Large intestine (tissue), 3 donors: ENCODE measurements at regions not wholly inside any gene's neighbourhood (a gene's known extent, or its start where the extent isn't known, plus 50 kb on each side); places are given as distances from the start of the nearest gene placed in this dataset.

ENCODE experiments used
- DNase-seq, 2 donors: peaks; one replicate each; pipeline versions ENCODE4 v3.0.0 to v3.0.0-alpha.2; 2013
- H3K27ac ChIP-seq: one replicate; pipeline ENCODE4 v1.5.1; 2013; ENCODE audit warnings: low read length
- H3K27me3 ChIP-seq: 2 replicates; pipeline ENCODE4 v1.6.1; 2013; ENCODE audit warnings: low read length; ENCODE audit not compliant: control insufficient read depth, insufficient read depth
- H3K36me3 ChIP-seq: 2 replicates; pipeline ENCODE4 v1.6.1; 2013; ENCODE audit warnings: low read length; ENCODE audit not compliant: control insufficient read depth, insufficient read depth
- H3K4me1 ChIP-seq: one replicate; pipeline ENCODE4 v1.6.1; 2013; ENCODE audit warnings: low read length; ENCODE audit not compliant: control insufficient read depth, insufficient read depth
- H3K4me3 ChIP-seq: one replicate; pipeline ENCODE4 v1.5.1; 2013; ENCODE audit warnings: low read length
- H3K9me3 ChIP-seq: one replicate; pipeline ENCODE4 v1.6.1; 2013; ENCODE audit warnings: mild to moderate bottlenecking, low read depth, low read length, moderate library complexity; ENCODE audit not compliant: control insufficient read depth
- WGBS: methylation state at CpG from one replicate; pipeline ENCODE4 v1.1.5; 2013; ENCODE audit warnings: low lambda C conversion rate; ENCODE audit not compliant: insufficient coverage; 5-methylcytosine and 5-hydroxymethylcytosine counted together

DNA sequence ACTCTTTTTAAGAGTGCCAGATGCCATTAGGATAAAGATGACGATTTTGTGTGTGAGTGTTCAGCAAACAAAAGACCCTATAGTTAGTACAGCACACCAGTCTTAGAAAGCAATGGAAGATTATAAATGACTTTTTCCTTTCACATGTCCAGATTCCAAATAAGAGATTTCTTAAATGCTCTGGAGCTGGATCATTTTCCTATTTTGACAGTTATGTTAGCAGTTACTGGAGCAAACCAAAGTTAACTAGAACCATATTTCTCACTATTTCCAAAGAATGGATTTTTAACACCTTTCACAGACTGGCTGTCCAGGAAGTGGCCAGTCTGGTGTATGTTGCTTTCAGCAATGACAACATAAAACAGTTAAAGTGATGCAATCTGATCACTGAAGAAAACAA is 905.8 kb upstream of the ADGRL2 start:
- 100% methylated on average over 1 of the region's 1 CpG for WGBS
- H3K4me1 ChIP-seq: no peaks in the 10 kb centered on the region
- DNase-seq: no peak
- no peak overlapping the region for H3K4me3 ChIP-seq
- H3K9me3 ChIP-seq: no peaks in the 10 kb centered on the region
- no peaks in the 10 kb centered on the region for H3K27me3 ChIP-seq
- H3K36me3 ChIP-seq: no peaks in the 10 kb centered on the region
- H3K27ac ChIP-seq: no peak overlapping the region

DNA sequence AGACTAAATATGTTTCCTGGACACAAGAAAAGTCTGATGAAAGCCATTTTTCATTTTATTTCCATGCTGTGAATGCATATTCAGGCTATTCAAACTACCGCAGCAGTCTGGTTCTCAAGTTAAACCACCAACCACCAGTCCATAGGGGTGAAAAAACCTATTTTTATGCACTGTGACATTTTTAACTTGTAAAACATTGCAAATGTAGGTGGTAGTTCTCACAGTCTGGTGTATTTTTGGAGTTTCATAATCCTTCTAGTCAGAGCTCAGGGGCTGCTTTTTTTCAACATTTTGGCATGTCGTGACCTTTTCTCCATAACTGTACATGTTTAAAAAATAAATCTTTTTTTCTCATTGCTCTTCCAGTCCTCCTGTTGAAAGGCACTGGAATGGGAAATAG is 907.6 kb upstream of the ADGRL2 start:
- H3K9me3 ChIP-seq: no peaks in the 10 kb centered on the region
- no peak for DNase-seq
- no peaks in the 10 kb centered on the region for H3K27me3 ChIP-seq
- H3K4me1 ChIP-seq: no peaks in the 10 kb centered on the region
- H3K27ac ChIP-seq: no peak overlapping the region
- 88% methylated on average over 1 of the region's 2 CpGs for WGBS
- H3K36me3 ChIP-seq: no peaks in the 10 kb centered on the region
- H3K4me3 ChIP-seq: no peak overlapping the region

DNA sequence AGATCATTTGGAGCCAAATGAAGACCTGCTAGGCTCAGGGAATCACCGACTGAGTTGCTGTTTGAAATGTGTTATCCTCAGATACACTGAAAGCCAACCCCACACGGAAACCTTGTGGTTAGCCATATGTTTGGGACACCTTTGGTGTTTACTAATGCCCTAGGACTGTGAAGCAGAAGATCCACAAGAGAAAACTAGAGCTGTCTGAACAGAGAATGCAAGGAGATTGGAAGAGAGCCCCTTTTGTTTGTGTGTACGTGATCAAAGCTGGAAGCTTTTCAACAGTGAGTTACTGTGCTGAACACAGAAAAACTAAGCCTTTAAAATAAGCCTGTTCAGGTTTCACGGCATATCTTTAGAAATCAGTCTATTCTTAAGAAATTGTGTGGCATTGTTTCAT is 908.2 kb upstream of the ADGRL2 start:
- H3K9me3 ChIP-seq: no peaks in the 10 kb centered on the region
- no peaks in the 10 kb centered on the region for H3K4me1 ChIP-seq
- H3K27ac ChIP-seq: no peak overlapping the region
- DNase-seq: no peak
- H3K27me3 ChIP-seq: no peaks in the 10 kb centered on the region
- H3K36me3 ChIP-seq: no peaks in the 10 kb centered on the region
- no peak overlapping the region for H3K4me3 ChIP-seq
- WGBS: 80% methylated on average over 1 of the region's 4 CpGs

DNA sequence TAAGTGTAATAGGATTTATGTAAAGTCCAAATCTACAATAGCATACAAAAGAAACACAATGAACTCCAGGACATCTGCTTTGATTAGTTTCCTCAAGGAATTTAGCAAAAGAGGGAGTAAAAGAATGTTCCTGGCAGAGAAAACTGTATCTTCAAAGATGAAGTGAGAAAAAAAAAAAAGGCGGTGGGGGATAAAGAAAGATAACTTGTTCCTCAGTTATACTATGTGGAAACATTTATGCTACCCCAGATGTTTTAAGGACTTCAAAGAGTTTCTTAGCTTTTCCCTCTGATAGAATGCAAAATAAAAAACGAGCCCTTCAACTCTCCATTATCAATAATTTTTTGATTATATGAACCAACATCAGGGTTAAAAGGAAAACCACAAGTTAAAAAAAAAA is 908.9 kb upstream of the ADGRL2 start:
- no CpG with 5 or more reads among the region's 2 CpGs for WGBS
- H3K4me3 ChIP-seq: no peak overlapping the region

DNA sequence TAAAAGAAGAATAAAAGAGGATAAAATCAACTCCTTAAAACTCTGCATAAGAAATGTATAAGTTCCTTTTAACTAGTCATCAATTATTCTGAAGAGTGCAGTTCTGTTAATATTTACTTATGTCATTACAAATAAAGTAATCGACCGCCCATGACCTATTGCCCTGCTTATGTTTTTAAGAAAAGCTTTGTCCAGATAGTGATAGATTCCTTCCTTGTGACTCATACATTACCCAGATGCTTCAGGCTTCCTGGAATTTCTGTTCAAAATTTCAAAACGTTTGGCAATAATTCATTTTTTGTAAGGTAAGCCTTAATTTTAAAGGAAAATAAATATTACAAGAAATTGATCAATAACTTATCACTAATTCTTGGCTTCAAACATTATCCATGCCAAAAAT is 918.2 kb upstream of the ADGRL2 start:
- H3K27ac ChIP-seq: no peak overlapping the region
- no peaks in the 10 kb centered on the region for H3K27me3 ChIP-seq
- H3K36me3 ChIP-seq: no peaks in the 10 kb centered on the region
- no CpG with 5 or more reads among the region's 3 CpGs for WGBS
- DNase-seq: peak; percentile 16 to 43
- no peaks in the 10 kb centered on the region for H3K9me3 ChIP-seq
- peaks cover 2% of the 10 kb centered on the region for H3K4me1 ChIP-seq
- no peak overlapping the region for H3K4me3 ChIP-seq

More for the DNA sequence above, 908.9 kb upstream of the ADGRL2 start:
- H3K9me3 ChIP-seq: no peaks in the 10 kb centered on the region
- H3K36me3 ChIP-seq: no peaks in the 10 kb centered on the region
- no peak for DNase-seq
- no peaks in the 10 kb centered on the region for H3K4me1 ChIP-seq
- H3K27ac ChIP-seq: no peak overlapping the region
- H3K27me3 ChIP-seq: no peaks in the 10 kb centered on the region

DNA sequence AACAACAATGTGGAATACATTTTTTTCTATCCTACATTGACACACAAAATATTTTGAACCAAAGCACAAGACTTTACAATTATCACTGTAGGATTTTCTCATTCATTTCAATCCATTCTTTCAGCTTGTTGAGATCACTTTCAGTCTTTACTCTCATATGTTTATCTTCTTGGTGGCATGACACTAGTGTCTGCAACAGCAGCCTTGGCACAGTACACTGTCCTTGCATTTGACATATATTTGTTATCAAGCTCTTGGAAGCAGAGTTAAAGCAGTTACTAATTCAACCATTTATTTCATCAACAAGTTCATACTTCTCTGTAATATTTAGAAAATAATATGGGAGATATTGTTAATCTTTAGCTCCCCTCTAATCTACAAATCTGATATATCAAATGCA is 922.4 kb upstream of the ADGRL2 start:
- DNase-seq: no peak
- no peaks in the 10 kb centered on the region for H3K36me3 ChIP-seq
- no peaks in the 10 kb centered on the region for H3K27me3 ChIP-seq

DNA sequence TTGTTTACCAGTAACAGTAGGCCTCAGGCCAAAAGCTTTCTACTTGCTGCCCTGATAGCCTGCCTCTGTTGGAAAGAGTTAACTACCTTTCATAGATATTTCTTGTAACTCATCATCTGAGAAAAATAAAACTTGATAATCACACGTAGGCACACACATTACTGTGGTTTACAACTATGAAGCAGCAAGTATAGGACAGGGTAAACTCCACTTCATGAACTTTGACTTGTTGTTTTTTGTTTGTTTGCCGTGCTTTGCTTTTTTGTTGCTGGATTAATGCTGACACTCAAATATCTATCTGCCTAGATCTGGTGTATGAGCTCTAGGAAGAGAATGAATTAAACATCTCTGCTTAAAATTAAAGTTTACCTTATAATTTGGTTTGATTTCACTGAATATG is 924.7 kb upstream of the ADGRL2 start:
- Histone ChIP-seq H3K27ac (no peak overlapping the region), H3K27me3 (no peaks in the 10 kb centered on the region), H3K9me3 (no peaks in the 10 kb centered on the region), H3K4me3 (no peak overlapping the region), H3K36me3 (no peaks in the 10 kb centered on the region), H3K4me1 (no peaks in the 10 kb centered on the region)
- DNase-seq: no peak
- WGBS: 83% methylated on average over 1 of the region's 2 CpGs

More for the DNA sequence above, 922.4 kb upstream of the ADGRL2 start:
- H3K9me3 ChIP-seq: no peaks in the 10 kb centered on the region
- H3K4me3 ChIP-seq: no peak overlapping the region
- H3K4me1 ChIP-seq: peaks cover 2% of the 10 kb centered on the region
- H3K27ac ChIP-seq: no peak overlapping the region

DNA sequence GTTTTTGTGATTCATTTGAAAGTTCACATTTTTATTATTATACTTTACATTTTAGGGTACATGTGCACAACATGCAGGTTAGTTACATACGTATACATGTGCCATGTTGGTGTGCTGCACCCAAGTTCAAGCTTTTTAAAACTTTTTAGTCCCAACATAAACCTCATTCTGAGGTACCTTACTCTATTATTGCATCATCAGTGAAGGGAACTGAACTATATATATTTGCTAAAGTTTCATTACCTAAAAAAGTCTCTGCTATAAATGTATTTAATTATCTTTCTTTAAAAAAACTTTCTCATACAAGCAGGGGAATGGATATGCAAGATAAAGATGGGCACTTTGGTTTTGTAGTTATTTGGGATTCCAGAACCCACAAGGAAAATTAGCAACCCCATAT is 931.4 kb upstream of the ADGRL2 start:
- Histone ChIP-seq H3K27me3 (no peaks in the 10 kb centered on the region), H3K4me1 (no peaks in the 10 kb centered on the region), H3K4me3 (no peak overlapping the region), H3K27ac (no peak overlapping the region), H3K36me3 (no peaks in the 10 kb centered on the region), H3K9me3 (no peaks in the 10 kb centered on the region)
- DNase-seq: no peak
- no CpG with 5 or more reads among the region's 1 CpG for WGBS

DNA sequence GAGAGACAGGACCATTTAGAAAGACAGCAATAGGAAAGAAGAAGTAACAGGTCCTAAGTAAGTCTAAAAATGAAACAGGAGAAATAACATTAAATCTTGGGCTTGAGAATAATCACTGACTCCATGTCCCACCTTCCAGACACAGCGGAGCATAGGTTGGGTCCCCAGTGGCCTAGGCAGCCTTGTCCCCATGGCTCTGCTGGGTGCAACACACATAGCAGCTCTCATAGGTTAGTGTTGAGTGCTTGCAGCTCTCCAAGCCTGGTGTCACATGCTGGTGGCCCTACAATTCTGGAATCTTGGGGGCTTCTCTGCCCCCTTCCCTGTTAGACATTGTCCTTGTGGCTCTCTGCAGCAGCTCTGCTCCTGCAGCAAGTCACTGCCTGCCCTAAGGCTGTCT is 952.8 kb upstream of the ADGRL2 start:
- H3K9me3 ChIP-seq: no peaks in the 10 kb centered on the region
- H3K4me1 ChIP-seq: no peaks in the 10 kb centered on the region
- H3K36me3 ChIP-seq: no peaks in the 10 kb centered on the region
- no peak for DNase-seq
- no peak overlapping the region for H3K27ac ChIP-seq
- no CpG with 5 or more reads among the region's 1 CpG for WGBS
- no peak overlapping the region for H3K4me3 ChIP-seq
- H3K27me3 ChIP-seq: no peaks in the 10 kb centered on the region

DNA sequence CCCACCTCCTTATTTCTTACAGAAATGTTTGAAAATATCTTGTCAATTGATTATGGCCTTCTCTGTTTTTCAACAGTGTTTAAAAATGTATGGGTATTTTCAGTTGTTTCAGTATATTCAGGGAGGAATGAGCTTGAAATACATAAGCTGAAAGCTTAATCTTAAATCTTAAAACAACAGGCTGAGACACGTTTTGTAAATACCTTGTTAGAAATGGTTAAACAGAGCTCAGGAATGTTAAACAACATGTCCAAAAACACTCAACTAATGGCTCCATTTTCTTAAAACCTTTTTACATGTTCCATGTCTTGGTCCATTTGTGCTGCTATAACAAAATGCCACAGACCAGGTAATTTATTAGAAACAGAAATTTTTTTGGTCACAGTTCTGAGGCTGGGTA is 953.8 kb upstream of the ADGRL2 start:
- no peaks in the 10 kb centered on the region for H3K4me1 ChIP-seq
- H3K9me3 ChIP-seq: no peaks in the 10 kb centered on the region
- H3K27ac ChIP-seq: no peak overlapping the region
- WGBS: 71% methylated on average over 1 of the region's 1 CpG
- DNase-seq: no peak
- H3K36me3 ChIP-seq: no peaks in the 10 kb centered on the region
- H3K27me3 ChIP-seq: no peaks in the 10 kb centered on the region
- H3K4me3 ChIP-seq: no peak overlapping the region

DNA sequence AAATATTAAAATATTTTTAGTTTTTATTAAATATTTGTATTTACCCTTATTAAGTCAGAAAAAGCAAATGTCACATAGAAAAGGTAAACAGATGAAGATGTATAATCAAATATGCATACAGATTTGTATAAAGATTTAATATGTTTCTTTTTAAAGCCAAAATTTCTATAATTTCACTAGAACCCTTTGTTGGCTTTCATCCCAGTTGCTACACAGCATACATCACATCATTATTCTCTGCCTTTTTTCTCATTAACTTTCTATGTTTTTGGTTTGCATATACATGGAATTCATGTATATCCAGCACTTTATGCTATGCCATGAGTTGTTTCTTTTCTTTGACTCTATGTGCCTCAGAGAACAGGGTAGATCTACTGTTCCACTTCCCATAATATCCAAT is 957.9 kb upstream of the ADGRL2 start:
- no peak overlapping the region for H3K27ac ChIP-seq
- H3K9me3 ChIP-seq: no peaks in the 10 kb centered on the region
- DNase-seq: no peak

More for the DNA sequence above, 957.9 kb upstream of the ADGRL2 start:
- H3K36me3 ChIP-seq: no peaks in the 10 kb centered on the region
- H3K4me1 ChIP-seq: no peaks in the 10 kb centered on the region
- H3K4me3 ChIP-seq: no peak overlapping the region
- H3K27me3 ChIP-seq: no peaks in the 10 kb centered on the region
